Activated CD4-positive, alpha-beta T cell treated with anti-CD3 and anti-CD28 coated beads for 36 hours (primary cell): ENCODE measurements at regions not wholly inside any gene's neighbourhood (a gene's known extent, or its start where the extent isn't known, plus 50 kb on each side); places are given as distances from the start of the nearest gene placed in this dataset.

ENCODE experiments used
- ATAC-seq: fragments of 200-7000 bp; cut with Tn5 transposase; one replicate; pipeline ENCODE4 v1.10.0; 2021; ENCODE audit warnings: mild to moderate bottlenecking, moderate library complexity
- CTCF ChIA-PET: fragments of 350-600 bp; sonication (Branson Sonifier 250); formaldehyde crosslinking; loops from one replicate; lab custom pipeline; 2021; ENCODE audit warnings: antibody characterized with exemption; lab: Charles Lee
- POLR2A ChIA-PET: fragments of 350-600 bp; sonication (Branson Sonifier 250); formaldehyde crosslinking; loops from one replicate; lab custom pipeline; 2021; ENCODE audit warnings: antibody characterized with exemption, inconsistent platforms; lab: Charles Lee
- DNase-seq: peaks from one replicate; pipeline ENCODE4 v3.0.0-alpha.2; 2020
- H3K27ac Mint-ChIP-seq: one replicate; pipeline ENCODE4 v1.8.0; 2021; ENCODE audit warnings: mixed read lengths
- H3K27me3 Mint-ChIP-seq: one replicate; pipeline ENCODE4 v1.8.0; 2021; ENCODE audit warnings: mixed read lengths
- H3K36me3 Mint-ChIP-seq: one replicate; pipeline ENCODE4 v1.8.0; 2021; ENCODE audit warnings: low read depth, mixed read lengths
- H3K4me1 Mint-ChIP-seq: one replicate; pipeline ENCODE4 v1.8.0; 2021; ENCODE audit warnings: mixed read lengths
- H3K4me3 Mint-ChIP-seq: one replicate; pipeline ENCODE4 v1.8.0; 2021; ENCODE audit warnings: mild to moderate bottlenecking, moderate library complexity, mixed read lengths
- H3K9me3 Mint-ChIP-seq: one replicate; pipeline ENCODE4 v1.8.0; 2021; ENCODE audit warnings: low read depth, mixed read lengths
- intact Hi-C, 2 experiments: fragments of 100-400 bp; cut with DNase I in 1 of 2; cut with micrococcal nuclease in 1 of 2; formaldehyde crosslinking; loops; one replicate each; pipeline versions ENCODE4 v1.14.2 to v1.15.1; 2022 to 2024; cut with DNase I, micrococcal nuclease

- ATAC-seq, result no peak
- Mint-ChIP-seq H3K4me1 (no peaks in the 10 kb centered on the region), H3K36me3 (no peaks in the 10 kb centered on the region), H3K9me3 (no peaks in the 10 kb centered on the region), H3K4me3 (no peak overlapping the region), H3K27me3 (no peaks in the 10 kb centered on the region), H3K27ac (no peak overlapping the region)
- intact Hi-C loops, result no loop called here
- no peak for DNase-seq
- POLR2A ChIA-PET, result no interaction called here
- CTCF ChIA-PET, result no interaction called here
Observed at GRCh38 chr11:92302770-92303169, 78.2 kb downstream of the FAT3 start.

- Mint-ChIP-seq H3K9me3 (no peaks in the 10 kb centered on the region), H3K4me1 (no peaks in the 10 kb centered on the region), H3K36me3 (no peaks in the 10 kb centered on the region), H3K4me3 (no peak overlapping the region), H3K27me3 (peaks cover 2% of the 10 kb centered on the region), H3K27ac (no peak overlapping the region)
- DNase-seq, result no peak
- intact Hi-C loops, result no loop called here
- ATAC-seq, result no peak
- ChIA-PET POLR2A (no interaction called here), CTCF (interaction anchor here (1.0 kb wide), 1 partner anchor 580 kb away, joined by 3 read pairs; no protein-coding TSS in a partner anchor)
Observed at GRCh38 chr11:92304271-92304670, 79.7 kb downstream of the FAT3 start.

GRCh38 chr11:92306966-92307510 is 82.4 kb downstream of the FAT3 start:
- Mint-ChIP-seq H3K4me1 (no peaks in the 10 kb centered on the region), H3K9me3 (no peaks in the 10 kb centered on the region), H3K27ac (no peak overlapping the region), H3K27me3 (peaks cover 4% of the 10 kb centered on the region), H3K4me3 (no peak overlapping the region), H3K36me3 (no peaks in the 10 kb centered on the region)
- no peak for ATAC-seq
- intact Hi-C loops, result no loop called here
- ChIA-PET CTCF (no interaction called here), POLR2A (no interaction called here)
- DNase-seq, result no peak

- DNase-seq (no peak), ATAC-seq (no peak)
- no peaks in the 10 kb centered on the region for H3K36me3 Mint-ChIP-seq
- POLR2A ChIA-PET, result no interaction called here
- peaks cover 4% of the 10 kb centered on the region for H3K27me3 Mint-ChIP-seq
- no peak overlapping the region for H3K27ac Mint-ChIP-seq
- CTCF ChIA-PET, result interaction anchor here (0.7 kb wide), 1 partner anchor 29 kb away, joined by 3 read pairs; no protein-coding TSS in a partner anchor
- H3K4me3 Mint-ChIP-seq, result no peak overlapping the region
- H3K4me1 Mint-ChIP-seq, result no peaks in the 10 kb centered on the region
- intact Hi-C loops, result no loop called here
- no peaks in the 10 kb centered on the region for H3K9me3 Mint-ChIP-seq
Observed at GRCh38 chr11:92308366-92308765, 83.7 kb downstream of the FAT3 start.

- no peak for ATAC-seq
Observed at GRCh38 chr11:92311616-92312449, 87.2 kb downstream of the FAT3 start.

GRCh38 chr11:92313784-92314183 is 89.2 kb downstream of the FAT3 start:
- H3K4me1 Mint-ChIP-seq, result no peaks in the 10 kb centered on the region
- POLR2A ChIA-PET, result no interaction called here
- no peaks in the 10 kb centered on the region for H3K36me3 Mint-ChIP-seq
- no peak for DNase-seq
- no peak overlapping the region for H3K27ac Mint-ChIP-seq
- peaks cover 4% of the 10 kb centered on the region for H3K27me3 Mint-ChIP-seq
- no peaks in the 10 kb centered on the region for H3K9me3 Mint-ChIP-seq
- intact Hi-C loops, result no loop called here
- CTCF ChIA-PET, result no interaction called here
- no peak overlapping the region for H3K4me3 Mint-ChIP-seq
- ATAC-seq, result no peak

More at GRCh38 chr11:92311616-92312449, 87.2 kb downstream of the FAT3 start:
- Mint-ChIP-seq H3K4me3 (no peak overlapping the region), H3K4me1 (no peaks in the 10 kb centered on the region), H3K27me3 (peaks cover 4% of the 10 kb centered on the region), H3K9me3 (no peaks in the 10 kb centered on the region), H3K27ac (no peak overlapping the region), H3K36me3 (no peaks in the 10 kb centered on the region)
- intact Hi-C loops, result no loop called here
- no peak for DNase-seq
- ChIA-PET CTCF (no interaction called here), POLR2A (no interaction called here)

GRCh38 chr11:92314499-92314898 is 89.9 kb downstream of the FAT3 start:
- ATAC-seq, result no peak
- no peak for DNase-seq
- POLR2A ChIA-PET, result no interaction called here
- intact Hi-C loops, result no loop called here
- H3K27me3 Mint-ChIP-seq, result peaks cover 4% of the 10 kb centered on the region
- CTCF ChIA-PET, result no interaction called here
- H3K36me3 Mint-ChIP-seq, result no peaks in the 10 kb centered on the region
- H3K27ac Mint-ChIP-seq, result no peak overlapping the region
- no peaks in the 10 kb centered on the region for H3K4me1 Mint-ChIP-seq
- no peak overlapping the region for H3K4me3 Mint-ChIP-seq
- no peaks in the 10 kb centered on the region for H3K9me3 Mint-ChIP-seq

GRCh38 chr11:92316106-92316809 is 91.6 kb downstream of the FAT3 start:
- ChIA-PET CTCF (interaction anchor here (0.6 to 1.1 kb wide), 2 partner anchors 11 to 583 kb away, joined by 3 to 4 read pairs; no protein-coding TSS in a partner anchor), POLR2A (no interaction called here)
- ATAC-seq (no peak), DNase-seq (no peak)
- no peaks in the 10 kb centered on the region for H3K4me1 Mint-ChIP-seq
- no peak overlapping the region for H3K27ac Mint-ChIP-seq
- intact Hi-C loops, result no loop called here
- no peak overlapping the region for H3K4me3 Mint-ChIP-seq
- H3K9me3 Mint-ChIP-seq, result no peaks in the 10 kb centered on the region
- no peaks in the 10 kb centered on the region for H3K36me3 Mint-ChIP-seq
- H3K27me3 Mint-ChIP-seq, result peaks cover 3% of the 10 kb centered on the region

- H3K4me3 Mint-ChIP-seq, result no peak overlapping the region
- no peak for ATAC-seq
- peaks cover 3% of the 10 kb centered on the region for H3K27me3 Mint-ChIP-seq
- ChIA-PET CTCF (interaction anchor here (0.7 to 1.1 kb wide), 2 partner anchors 12 to 20 kb away, joined by 3 read pairs; no protein-coding TSS in a partner anchor), POLR2A (no interaction called here)
- H3K9me3 Mint-ChIP-seq, result no peaks in the 10 kb centered on the region
- H3K36me3 Mint-ChIP-seq, result no peaks in the 10 kb centered on the region
- intact Hi-C loops, result no loop called here
- DNase-seq, result no peak
- no peaks in the 10 kb centered on the region for H3K4me1 Mint-ChIP-seq
- H3K27ac Mint-ChIP-seq, result no peak overlapping the region
Observed at GRCh38 chr11:92317222-92317621, 92.6 kb downstream of the FAT3 start.

- Mint-ChIP-seq H3K4me3 (no peak overlapping the region), H3K27ac (no peak overlapping the region), H3K9me3 (peaks cover 1% of the 10 kb centered on the region), H3K4me1 (no peaks in the 10 kb centered on the region), H3K27me3 (peaks cover 3% of the 10 kb centered on the region), H3K36me3 (no peaks in the 10 kb centered on the region)
- DNase-seq (no peak), ATAC-seq (no peak)
- CTCF ChIA-PET, result interaction anchor here (1.1 kb wide), 1 partner anchor 12 kb away, joined by 3 read pairs; no protein-coding TSS in a partner anchor
- POLR2A ChIA-PET, result interaction anchor here (0.6 kb wide), 1 partner anchor 12 kb away, joined by 3 read pairs; no protein-coding TSS in a partner anchor
- intact Hi-C loops, result no loop called here
Observed at GRCh38 chr11:92317721-92318120, 93.1 kb downstream of the FAT3 start.

GRCh38 chr11:92322225-92322624 is 97.6 kb downstream of the FAT3 start:
- ATAC-seq (no peak), DNase-seq (no peak)
- H3K27ac Mint-ChIP-seq, result no peak overlapping the region
- intact Hi-C loops, result loop anchor here in 1 of 2 experiments (10.0 kb wide), 1 partner anchor 1033 kb away; no protein-coding TSS in a partner anchor
- CTCF ChIA-PET, result no interaction called here
- H3K27me3 Mint-ChIP-seq, result peaks cover 3% of the 10 kb centered on the region
- no peaks in the 10 kb centered on the region for H3K4me1 Mint-ChIP-seq
- peaks cover 1% of the 10 kb centered on the region for H3K9me3 Mint-ChIP-seq
- no peak overlapping the region for H3K4me3 Mint-ChIP-seq
- no peaks in the 10 kb centered on the region for H3K36me3 Mint-ChIP-seq
- POLR2A ChIA-PET, result no interaction called here
